Medulla oblongata (tissue), 1 donor: ENCODE measurements at regions not wholly inside any gene's neighbourhood (a gene's known extent, or its start where the extent isn't known, plus 50 kb on each side); places are given as distances from the start of the nearest gene placed in this dataset.

ENCODE experiments used
- DNase-seq: peaks from one replicate; pipeline ENCODE4 v3.0.0-alpha.2; 2015; ENCODE audit errors: extremely low spot score

DNA sequence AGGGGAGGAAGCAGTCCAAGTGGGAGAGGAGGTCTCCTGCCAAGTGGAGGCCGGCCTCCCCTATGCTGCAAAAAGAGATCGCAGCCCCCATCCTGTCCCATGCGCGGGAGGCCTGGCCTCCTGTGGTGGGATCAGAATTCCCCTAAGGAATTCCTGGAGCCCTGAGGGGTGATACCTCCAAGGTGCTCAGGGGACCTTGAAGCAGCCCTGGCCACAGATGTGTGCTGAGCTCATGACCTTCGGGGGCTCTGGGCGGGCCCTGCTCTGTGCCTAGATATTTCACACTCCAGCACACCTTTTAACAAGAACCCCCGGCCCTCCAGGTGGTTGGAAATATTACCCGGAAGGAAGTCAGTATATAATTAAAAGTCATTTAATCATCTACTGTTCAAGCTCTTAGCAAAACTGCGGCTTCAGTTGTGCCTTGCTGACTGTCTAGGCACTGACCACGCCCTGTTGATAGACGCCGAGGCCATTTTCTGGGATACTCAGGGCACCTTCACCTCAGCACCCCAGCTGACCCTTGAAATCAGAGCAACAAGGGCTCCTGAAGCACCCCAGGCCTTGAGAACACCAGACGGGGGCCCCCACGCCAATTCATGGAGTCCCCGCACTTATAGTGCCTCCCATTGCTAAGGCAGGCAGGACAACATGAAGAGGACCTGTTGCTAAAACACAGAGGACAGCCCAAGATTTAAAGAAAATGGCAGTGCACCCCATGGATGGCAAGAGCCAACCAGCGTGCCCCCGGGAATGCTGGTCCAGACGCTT lies 119.1 kb downstream of the NDUFA10 start:
- DNase-seq, result no peak

DNA sequence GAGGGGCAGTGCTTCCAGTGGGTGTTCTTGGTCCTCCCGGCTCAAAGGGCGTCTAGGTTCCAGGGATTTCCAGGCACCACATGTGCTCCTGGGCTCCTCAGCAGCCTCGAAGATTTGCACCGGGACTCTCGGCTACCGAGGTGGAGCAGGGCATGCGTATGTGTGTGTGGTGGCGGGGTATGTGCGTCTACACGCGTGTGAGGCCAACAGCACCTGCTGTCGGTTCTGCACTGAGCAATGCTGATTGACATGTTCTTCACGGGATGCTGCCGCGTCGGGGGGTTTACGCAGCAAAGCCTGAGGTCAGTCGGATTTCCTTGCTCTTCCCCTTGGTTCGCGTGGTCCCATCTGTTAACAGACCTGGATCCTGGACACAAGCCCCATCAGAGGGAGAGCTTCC lies 119.8 kb downstream of the NDUFA10 start:
- no peak for DNase-seq

DNA sequence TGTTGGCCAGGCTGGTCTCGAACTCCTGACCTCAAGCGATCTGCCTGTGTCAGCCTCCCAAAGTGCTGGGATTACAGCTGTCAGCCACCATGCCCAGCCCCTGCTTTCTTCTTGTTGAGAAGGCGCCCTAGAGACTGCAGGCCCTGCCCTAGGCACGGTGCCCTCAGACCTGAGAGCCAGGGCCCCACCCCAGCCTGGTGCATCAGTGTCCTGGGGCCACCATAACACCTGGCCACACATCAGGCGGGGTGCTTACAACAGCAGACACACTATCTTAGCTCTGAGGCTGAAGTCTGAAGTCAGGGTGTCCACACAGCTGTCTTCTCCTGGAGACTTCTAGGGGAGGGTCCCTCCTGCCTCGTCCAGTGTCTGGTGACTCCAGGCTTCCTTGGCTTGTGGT lies 120.6 kb downstream of the NDUFA10 start:
- no peak for DNase-seq

DNA sequence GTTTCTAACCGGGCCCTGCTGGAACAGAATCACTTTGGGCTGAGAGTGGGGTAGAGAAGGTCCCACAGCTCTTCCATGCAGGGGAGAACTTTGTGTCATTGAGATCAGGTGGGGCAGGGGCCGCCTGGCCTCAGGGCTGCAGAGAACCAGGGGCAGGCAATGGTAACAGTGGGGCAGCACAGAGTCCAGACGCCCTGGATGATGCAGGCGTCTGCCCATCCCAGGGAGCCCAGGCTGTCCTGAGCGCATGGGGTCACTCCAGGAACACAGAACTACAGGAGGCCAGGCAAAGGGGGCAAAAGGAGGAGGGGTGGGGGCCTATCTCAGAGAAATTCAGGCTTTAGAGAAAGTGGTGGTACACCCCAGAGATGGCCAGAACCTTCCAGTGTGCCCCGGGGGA lies 121.3 kb downstream of the NDUFA10 start:
- DNase-seq, result no peak

GRCh38 chr2:239903210-239903609 lies 121.9 kb downstream of the NDUFA10 start:
- no peak for DNase-seq

DNA sequence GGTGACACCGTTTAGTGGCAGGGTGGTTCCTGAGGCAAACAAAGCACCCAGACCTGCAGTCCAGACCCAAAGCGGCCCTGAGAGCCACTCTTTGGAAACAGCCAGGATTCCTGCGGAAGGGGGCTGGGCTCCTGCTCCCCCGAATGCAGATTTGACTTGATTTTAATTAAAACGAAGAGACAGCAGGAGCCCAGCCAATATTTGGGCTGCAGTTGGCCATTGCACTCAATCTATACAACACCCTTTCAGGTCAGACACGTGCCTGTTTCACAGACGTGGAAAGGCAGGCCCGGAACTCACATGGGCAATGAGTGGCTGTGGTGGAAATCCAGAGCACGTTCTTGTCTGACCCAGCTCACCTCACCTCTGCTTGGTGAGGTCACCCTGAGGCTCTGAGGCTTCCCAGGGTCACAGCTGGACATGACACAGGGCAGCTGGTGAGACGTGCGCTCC lies 122.4 kb downstream of the NDUFA10 start:
- no peak for DNase-seq

GRCh38 chr2:239898292-239898925 lies 126.7 kb downstream of the NDUFA10 start:
- no peak for DNase-seq

GRCh38 chr2:239897596-239898235 lies 127.4 kb downstream of the NDUFA10 start:
- no peak for DNase-seq

DNA sequence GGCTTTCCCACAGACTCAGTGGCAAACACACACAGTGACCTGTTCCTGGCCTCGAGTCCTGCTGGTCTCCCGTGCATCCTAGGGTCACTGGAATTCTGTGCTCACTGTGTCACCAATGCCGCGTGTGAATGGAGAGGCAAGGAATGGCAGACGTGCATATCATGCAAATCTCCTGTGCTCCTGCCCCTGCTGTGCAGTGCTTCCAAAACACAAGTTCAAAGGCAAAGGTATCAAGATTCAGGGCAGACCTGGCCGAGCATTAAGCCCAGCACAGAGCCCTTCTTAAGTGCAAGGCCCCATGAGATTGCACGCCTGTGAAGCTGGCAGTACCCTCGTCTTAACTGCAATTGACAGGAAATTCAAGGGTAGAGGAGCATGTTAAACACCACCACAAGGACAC lies 129.1 kb downstream of the NDUFA10 start:
- no peak for DNase-seq

GRCh38 chr2:239895669-239896068 lies 129.5 kb downstream of the NDUFA10 start:
- DNase-seq, result peak; percentile 76

- DNase-seq, result no peak
These were observed 130.0 kb downstream of the NDUFA10 start for GRCh38 chr2:239895116-239895515.

- DNase-seq, result no peak
These were observed 130.9 kb downstream of the NDUFA10 start for GRCh38 chr2:239894276-239894675.

GRCh38 chr2:239893236-239893515 lies 132.0 kb downstream of the NDUFA10 start:
- DNase-seq, result no peak

- no peak for DNase-seq
These were observed 132.5 kb downstream of the NDUFA10 start for GRCh38 chr2:239892441-239893235.

DNA sequence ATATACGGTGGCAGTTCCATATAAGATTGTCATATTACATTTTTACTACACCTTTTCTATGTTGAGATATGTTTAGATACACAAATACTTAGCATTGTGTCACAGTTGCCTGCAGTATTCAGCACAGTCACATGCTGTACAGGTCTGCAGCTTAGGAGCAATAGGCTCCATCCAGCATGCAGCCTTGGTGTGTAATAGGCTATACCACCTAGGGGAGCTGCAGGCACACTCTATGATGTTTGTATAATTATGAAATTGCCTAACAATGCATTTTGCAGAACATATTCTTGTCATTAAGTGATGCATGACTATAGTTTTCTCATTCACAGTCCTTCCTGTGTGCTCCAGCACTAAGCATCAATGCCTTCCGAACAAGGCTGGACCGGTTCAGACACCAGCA lies 133.4 kb downstream of the NDUFA10 start:
- no peak for DNase-seq

DNA sequence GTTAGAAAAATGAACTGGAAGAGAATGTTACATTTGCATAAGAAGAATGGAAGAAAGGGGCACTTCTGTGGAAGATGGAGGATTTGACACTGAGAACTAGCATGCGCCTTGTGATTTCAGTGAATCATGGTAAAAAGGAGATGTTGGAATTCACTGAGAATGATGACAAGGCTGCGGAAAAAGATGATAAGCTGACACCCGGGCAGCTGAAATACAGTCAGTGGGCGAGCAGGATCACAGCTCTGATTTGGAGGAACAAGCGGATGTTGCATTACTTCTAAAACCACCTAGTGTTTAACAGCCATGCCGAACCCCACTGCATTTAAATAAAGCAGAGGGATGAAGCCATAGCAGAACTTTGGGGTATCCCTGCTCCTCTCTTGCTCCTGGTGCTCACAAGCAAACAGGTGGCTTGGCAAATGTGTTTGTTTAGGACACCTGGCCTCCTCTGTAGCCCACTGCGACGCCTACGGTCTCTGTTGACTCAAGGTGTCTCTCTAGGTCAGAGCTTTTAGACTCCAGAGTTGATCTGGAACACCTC lies 134.9 kb downstream of the NDUFA10 start:
- no peak for DNase-seq

DNA sequence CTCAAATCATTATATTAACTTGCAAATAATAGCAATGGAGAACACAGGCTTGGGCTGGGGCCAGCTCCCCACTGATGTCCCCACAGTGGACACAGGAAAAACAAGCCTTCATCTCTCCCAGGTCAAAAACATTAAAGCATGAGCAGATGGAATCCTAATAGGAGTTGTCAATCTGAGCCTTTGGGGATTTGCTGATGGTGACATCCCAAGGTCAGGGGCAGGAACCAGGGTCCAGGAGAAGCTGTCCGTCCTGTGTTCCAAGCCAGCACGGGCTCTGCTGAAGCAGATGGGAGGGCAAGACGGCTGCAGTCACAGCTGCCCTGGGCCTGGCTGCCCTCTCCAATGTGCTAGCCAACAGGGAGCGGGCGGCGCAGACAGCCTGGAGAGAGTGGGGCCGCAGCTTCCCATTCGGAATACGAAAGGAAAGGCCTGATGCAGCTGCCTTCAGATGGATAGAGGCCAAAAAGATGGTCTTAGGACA lies 135.5 kb downstream of the NDUFA10 start:
- peak; percentile 29 for DNase-seq

GRCh38 chr2:239887604-239888003 lies 137.5 kb downstream of the NDUFA10 start:
- DNase-seq, result no peak

DNA sequence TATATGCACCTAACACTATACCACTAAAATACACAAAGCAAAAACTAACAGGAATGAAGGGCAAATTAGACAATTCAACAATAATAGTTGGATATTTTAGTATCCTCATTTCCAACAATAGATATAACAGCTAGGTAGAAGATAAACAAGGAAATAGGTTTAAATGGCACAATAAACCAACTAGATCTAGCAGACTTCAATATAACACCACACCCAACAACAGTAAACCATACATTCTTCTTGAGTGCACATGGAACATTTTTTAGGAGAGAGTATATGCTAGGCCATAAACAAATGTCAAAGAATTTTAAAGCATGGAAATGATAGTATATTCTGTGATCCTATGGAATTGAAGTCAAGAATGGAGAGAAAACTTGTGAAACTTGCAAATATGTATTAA lies 138.4 kb downstream of the NDUFA10 start:
- DNase-seq, result no peak

DNA sequence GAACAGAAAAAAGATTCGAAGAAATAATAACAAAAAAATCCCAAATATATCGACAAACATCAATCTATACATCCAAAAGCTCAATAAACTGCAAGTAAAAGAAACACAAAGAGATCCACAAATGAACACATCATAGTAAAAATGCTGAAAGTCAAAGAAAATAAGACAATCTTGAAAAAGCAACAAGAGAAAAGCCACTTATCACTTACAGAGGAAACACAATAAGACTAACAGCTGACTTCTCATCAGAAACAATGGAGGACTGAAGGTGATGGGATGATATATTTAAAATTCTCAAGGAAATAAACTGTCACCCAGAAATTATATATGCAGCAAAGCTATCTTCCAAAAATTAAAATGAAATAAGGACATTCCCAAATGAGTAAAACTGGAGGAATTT lies 140.3 kb downstream of the NDUFA10 start:
- no peak for DNase-seq

DNA sequence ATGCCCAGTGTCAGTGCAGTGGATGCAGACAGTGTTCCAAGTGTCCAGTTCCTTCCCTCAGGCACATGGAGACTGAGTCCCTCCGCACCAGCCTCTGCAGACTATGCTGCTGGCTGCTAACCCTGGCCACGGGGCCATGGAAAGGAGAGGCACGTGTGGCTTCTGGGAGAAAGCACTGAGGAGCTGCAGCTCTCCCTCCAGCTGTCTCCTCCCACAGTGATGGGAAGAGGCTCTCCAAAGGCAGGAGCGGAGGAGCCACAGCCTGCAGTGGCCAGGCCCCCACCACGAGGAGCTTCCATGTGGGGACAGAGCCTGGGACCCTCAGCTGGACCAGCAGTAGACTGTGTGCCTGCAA lies 141.1 kb downstream of the NDUFA10 start:
- no peak for DNase-seq
